Kidney epithelial cell (primary cell): ENCODE measurements at regions not wholly inside any gene's neighbourhood (a gene's known extent, or its start where the extent isn't known, plus 50 kb on each side); places are given as distances from the start of the nearest gene placed in this dataset.

Experiments
- DNase-seq: peaks from one replicate; pipeline ENCODE4 v3.0.0-alpha.2; 2010; ENCODE audit warnings: low read depth
- H3K27me3 ChIP-seq: 2 replicates; pipeline ENCODE4 v1.6.0; 2011; ENCODE audit warnings: low read length; ENCODE audit not compliant: control insufficient read depth, insufficient read depth
- H3K36me3 ChIP-seq: 2 replicates; pipeline ENCODE4 v1.5.1; 2011; ENCODE audit warnings: low read length; ENCODE audit not compliant: control insufficient read depth, insufficient read depth
- H3K4me3 ChIP-seq: 2 replicates; pipeline ENCODE4 v1.5.1; 2011; ENCODE audit warnings: low read depth, mild to moderate bottlenecking, control low read depth, low read length
- CTCF ChIP-seq: IDR thresholded peaks from 2 replicates; pipeline ENCODE4 v1.5.1; 2011; ENCODE audit warnings: mild to moderate bottlenecking, moderate library complexity, low read length, control low read depth, inconsistent platforms; ENCODE audit not compliant: insufficient read depth, poor library complexity, severe bottlenecking

GRCh38 chr3:140760324-140761075 is 82.6 kb downstream of the TRIM42 start:
- no peak for TF ChIP-seq CTCF
- Histone ChIP-seq H3K27me3 (no peaks in the 10 kb centered on the region), H3K36me3 (no peaks in the 10 kb centered on the region), H3K4me3 (no peak overlapping the region)
- no peak for DNase-seq

GRCh38 chr3:140761076-140761639 is 83.3 kb downstream of the TRIM42 start:
- no peaks in the 10 kb centered on the region for H3K36me3 ChIP-seq
- no peak for TF ChIP-seq CTCF
- H3K27me3 ChIP-seq, result no peaks in the 10 kb centered on the region
- H3K4me3 ChIP-seq, result no peak overlapping the region
- no peak for DNase-seq

GRCh38 chr3:140762746-140763145 is 84.9 kb downstream of the TRIM42 start:
- no peak for TF ChIP-seq CTCF
- DNase-seq, result no peak
- Histone ChIP-seq H3K27me3 (no peaks in the 10 kb centered on the region), H3K36me3 (no peaks in the 10 kb centered on the region), H3K4me3 (no peak overlapping the region)

- no peak for DNase-seq
- Histone ChIP-seq H3K36me3 (no peaks in the 10 kb centered on the region), H3K27me3 (no peaks in the 10 kb centered on the region), H3K4me3 (no peak overlapping the region)
- TF ChIP-seq CTCF, result no peak
These were observed 85.7 kb downstream of the TRIM42 start for GRCh38 chr3:140763532-140763931.

GRCh38 chr3:140765246-140765645 is 87.4 kb downstream of the TRIM42 start:
- H3K27me3 ChIP-seq, result no peaks in the 10 kb centered on the region
- no peak for TF ChIP-seq CTCF
- no peak overlapping the region for H3K4me3 ChIP-seq
- H3K36me3 ChIP-seq, result no peaks in the 10 kb centered on the region
- DNase-seq, result no peak

- Histone ChIP-seq H3K36me3 (no peaks in the 10 kb centered on the region), H3K27me3 (no peaks in the 10 kb centered on the region), H3K4me3 (no peak overlapping the region)
- no peak for TF ChIP-seq CTCF
- DNase-seq, result no peak
These were observed 88.6 kb downstream of the TRIM42 start for GRCh38 chr3:140766465-140766864.
